Central memory CD8-positive, alpha-beta T cell (primary cell): ENCODE measurements at regions not wholly inside any gene's neighbourhood (a gene's known extent, or its start where the extent isn't known, plus 50 kb on each side); places are given as distances from the start of the nearest gene placed in this dataset.
"Not testable (repeated sequence)": the region's sequence is repeated elsewhere in the genome, so short reads cannot be mapped to it uniquely, and the experiment has no call there.

ENCODE experiments used
- ATAC-seq: fragments of 150-1000 bp; cut with Tn5 transposase; replicated peaks from 2 replicates; pipeline ENCODE4 v1.10.0; 2022; ENCODE audit warnings: mild to moderate bottlenecking, moderate FRiP score, moderate number of reproducible peaks; ENCODE audit not compliant: poor library complexity, severe bottlenecking; ENCODE audit errors: extremely low read depth
- DNase-seq, 2 donors: peaks; one replicate each; pipeline ENCODE4 v3.0.0; 2021; ENCODE audit warnings: low spot score in 2 of 2
- H3K27ac Mint-ChIP-seq: one replicate; pipeline ENCODE4 v1.8.0; 2022; ENCODE audit warnings: low read depth, mild to moderate bottlenecking, moderate library complexity, mixed read lengths
- H3K27me3 Mint-ChIP-seq: one replicate; pipeline ENCODE4 v1.8.0; 2022; ENCODE audit warnings: mixed read lengths
- H3K36me3 Mint-ChIP-seq: one replicate; pipeline ENCODE4 v1.8.0; 2022; ENCODE audit warnings: mild to moderate bottlenecking, moderate library complexity, mixed read lengths; ENCODE audit not compliant: insufficient read depth
- H3K4me1 Mint-ChIP-seq: one replicate; pipeline ENCODE4 v1.8.0; 2022; ENCODE audit warnings: mixed read lengths
- H3K4me3 Mint-ChIP-seq: one replicate; pipeline ENCODE4 v1.8.0; 2022; ENCODE audit warnings: mild to moderate bottlenecking, moderate library complexity, mixed read lengths
- H3K9me3 Mint-ChIP-seq: one replicate; pipeline ENCODE4 v1.8.0; 2022; ENCODE audit warnings: mixed read lengths

GRCh38 chr5:56305001-56305950 lies 72.1 kb upstream of the ANKRD55 start:
- no peak overlapping the region for H3K4me3 Mint-ChIP-seq
- H3K4me1 Mint-ChIP-seq = no peaks in the 10 kb centered on the region
- ATAC-seq = no peak
- H3K36me3 Mint-ChIP-seq = no peaks in the 10 kb centered on the region
- H3K9me3 Mint-ChIP-seq = no peaks in the 10 kb centered on the region
- no peak for DNase-seq
- H3K27ac Mint-ChIP-seq = no peak overlapping the region
- H3K27me3 Mint-ChIP-seq = peaks cover 11% of the 10 kb centered on the region

- no peak overlapping the region for H3K4me3 Mint-ChIP-seq
- ATAC-seq (no peak), DNase-seq (no peak)
- no peaks in the 10 kb centered on the region for H3K27me3 Mint-ChIP-seq
- no peaks in the 10 kb centered on the region for H3K9me3 Mint-ChIP-seq
- no peaks in the 10 kb centered on the region for H3K36me3 Mint-ChIP-seq
- H3K4me1 Mint-ChIP-seq = no peaks in the 10 kb centered on the region
- H3K27ac Mint-ChIP-seq = no peak overlapping the region
Measured at GRCh38 chr5:56303511-56303910, 70.4 kb upstream of the ANKRD55 start.

GRCh38 chr5:56302027-56302426 lies 68.9 kb upstream of the ANKRD55 start:
- no peaks in the 10 kb centered on the region for H3K9me3 Mint-ChIP-seq
- no peaks in the 10 kb centered on the region for H3K27me3 Mint-ChIP-seq
- no peaks in the 10 kb centered on the region for H3K36me3 Mint-ChIP-seq
- DNase-seq (no peak), ATAC-seq (no peak)
- no peaks in the 10 kb centered on the region for H3K4me1 Mint-ChIP-seq
- H3K4me3 Mint-ChIP-seq = no peak overlapping the region
- H3K27ac Mint-ChIP-seq = no peak overlapping the region

GRCh38 chr5:56301069-56301468 lies 67.9 kb upstream of the ANKRD55 start:
- Mint-ChIP-seq H3K27me3 (no peaks in the 10 kb centered on the region), H3K4me3 (no peak overlapping the region), H3K9me3 (no peaks in the 10 kb centered on the region), H3K27ac (no peak overlapping the region), H3K36me3 (no peaks in the 10 kb centered on the region), H3K4me1 (no peaks in the 10 kb centered on the region)
- no peak for DNase-seq
- ATAC-seq = no peak

- Mint-ChIP-seq H3K4me3 (no peak overlapping the region), H3K36me3 (no peaks in the 10 kb centered on the region), H3K9me3 (no peaks in the 10 kb centered on the region), H3K4me1 (no peaks in the 10 kb centered on the region), H3K27me3 (no peaks in the 10 kb centered on the region), H3K27ac (no peak overlapping the region)
- DNase-seq (no peak), ATAC-seq (no peak)
Measured at GRCh38 chr5:56299212-56299611, 66.1 kb upstream of the ANKRD55 start.

GRCh38 chr5:56298336-56299090 lies 65.4 kb upstream of the ANKRD55 start:
- no peak for ATAC-seq
- H3K27me3 Mint-ChIP-seq = no peaks in the 10 kb centered on the region
- no peak overlapping the region for H3K4me3 Mint-ChIP-seq
- H3K9me3 Mint-ChIP-seq = no peaks in the 10 kb centered on the region
- H3K27ac Mint-ChIP-seq = no peak overlapping the region
- no peaks in the 10 kb centered on the region for H3K4me1 Mint-ChIP-seq
- no peak for DNase-seq
- H3K36me3 Mint-ChIP-seq = no peaks in the 10 kb centered on the region

GRCh38 chr5:56297851-56298250 lies 64.7 kb upstream of the ANKRD55 start:
- Mint-ChIP-seq H3K27me3 (no peaks in the 10 kb centered on the region), H3K4me3 (no peak overlapping the region), H3K9me3 (no peaks in the 10 kb centered on the region), H3K4me1 (no peaks in the 10 kb centered on the region), H3K27ac (no peak overlapping the region), H3K36me3 (no peaks in the 10 kb centered on the region)
- no peak for ATAC-seq
- no peak for DNase-seq

GRCh38 chr5:56295311-56295710 lies 62.2 kb upstream of the ANKRD55 start:
- not testable (repeated sequence) for H3K27me3 Mint-ChIP-seq, H3K4me1 Mint-ChIP-seq, H3K4me3 Mint-ChIP-seq, DNase-seq, H3K9me3 Mint-ChIP-seq, H3K27ac Mint-ChIP-seq, H3K36me3 Mint-ChIP-seq, ATAC-seq

- Mint-ChIP-seq H3K9me3 (no peaks in the 10 kb centered on the region), H3K36me3 (no peaks in the 10 kb centered on the region), H3K27ac (no peak overlapping the region), H3K27me3 (peaks cover 2% of the 10 kb centered on the region), H3K4me1 (no peaks in the 10 kb centered on the region), H3K4me3 (no peak overlapping the region)
- ATAC-seq (no peak), DNase-seq (no peak)
Measured at GRCh38 chr5:56294354-56294753, 61.2 kb upstream of the ANKRD55 start.

- H3K4me1 Mint-ChIP-seq, H3K36me3 Mint-ChIP-seq, H3K9me3 Mint-ChIP-seq, ATAC-seq, H3K4me3 Mint-ChIP-seq, DNase-seq, H3K27ac Mint-ChIP-seq, H3K27me3 Mint-ChIP-seq: not testable (repeated sequence)
Measured at GRCh38 chr5:56292874-56293273, 59.7 kb upstream of the ANKRD55 start.

- Mint-ChIP-seq H3K4me3 (no peak overlapping the region), H3K4me1 (no peaks in the 10 kb centered on the region), H3K36me3 (no peaks in the 10 kb centered on the region), H3K27ac (no peak overlapping the region), H3K9me3 (no peaks in the 10 kb centered on the region), H3K27me3 (peaks cover 10% of the 10 kb centered on the region)
- ATAC-seq = no peak
- DNase-seq = no peak
Measured at GRCh38 chr5:56291661-56292374, 58.7 kb upstream of the ANKRD55 start.

GRCh38 chr5:56291079-56291643 lies 58.0 kb upstream of the ANKRD55 start:
- DNase-seq = no peak
- no peaks in the 10 kb centered on the region for H3K36me3 Mint-ChIP-seq
- peaks cover 10% of the 10 kb centered on the region for H3K27me3 Mint-ChIP-seq
- no peaks in the 10 kb centered on the region for H3K9me3 Mint-ChIP-seq
- H3K4me1 Mint-ChIP-seq = no peaks in the 10 kb centered on the region
- H3K27ac Mint-ChIP-seq = no peak overlapping the region
- ATAC-seq = no peak
- H3K4me3 Mint-ChIP-seq = no peak overlapping the region
